IMR-90 (cell line): ENCODE measurements at regions not wholly inside any gene's neighbourhood (a gene's known extent, or its start where the extent isn't known, plus 50 kb on each side); places are given as distances from the start of the nearest gene placed in this dataset.

Experiments
- ATAC-seq: fragments of 200-7000 bp; cut with Tn5 transposase; 2 replicates; pipeline ENCODE4 v1.9.1; 2020; ENCODE audit warnings: low read depth, mild to moderate bottlenecking, moderate library complexity
- BruUV-seq: library from RNA; stranded (reverse); fragments of 400-500 nt; replicated peaks from 2 replicates; lab custom pipeline; 2021; lab: Mats Ljungman, UMichigan
- CTCF ChIA-PET: fragments of 300-600 bp; formaldehyde crosslinking; extraction: SDS; loops from one replicate; lab custom pipeline; 2021; ENCODE audit warnings: antibody characterized with exemption; lab: Yijun Ruan, JAX
- POLR2A ChIA-PET: fragments of 300-600 bp; sonication (Branson Sonifier 250); formaldehyde crosslinking; loops from one replicate; lab custom pipeline; 2022; ENCODE audit warnings: antibody characterized with exemption; ENCODE audit not compliant: unreplicated experiment; lab: Charles Lee
- DNase-seq: peaks from one replicate; pipeline ENCODE4 v3.0.0; 2013
- H2AFZ ChIP-seq: replicated peaks from 2 replicates; pipeline ENCODE3; 2013; ENCODE audit warnings: low read length, mild to moderate bottlenecking; ENCODE audit not compliant: poor library complexity
- H2AK5ac ChIP-seq: 2 replicates; pipeline ENCODE4 v1.6.1; 2013; ENCODE audit warnings: low read depth, low read length, inconsistent platforms
- H2AK9ac ChIP-seq: replicated peaks from 2 replicates; pipeline ENCODE3; 2013; ENCODE audit warnings: mild to moderate bottlenecking, low read depth, low read length, moderate library complexity; ENCODE audit not compliant: poor library complexity
- H2BK120ac ChIP-seq: 2 replicates; pipeline ENCODE4 v1.6.1; 2013; ENCODE audit warnings: low read depth, low read length, inconsistent platforms
- H2BK15ac ChIP-seq: 3 replicates; pipeline ENCODE4 v1.6.1; 2013; ENCODE audit warnings: low read depth, low read length, inconsistent platforms
- H2BK20ac ChIP-seq: 2 replicates; pipeline ENCODE4 v1.6.1; 2013; ENCODE audit warnings: low read depth, mild to moderate bottlenecking, inconsistent platforms, low read length, moderate library complexity
- H2BK5ac ChIP-seq: 2 replicates; pipeline ENCODE4 v1.6.1; 2013; ENCODE audit warnings: mild to moderate bottlenecking, low read depth, low read length, inconsistent platforms; ENCODE audit not compliant: poor library complexity, severe bottlenecking
- H3K14ac ChIP-seq: replicated peaks from 2 replicates; pipeline ENCODE4 v1.6.1; 2013; ENCODE audit warnings: low read depth, low read length, inconsistent platforms
- H3K18ac ChIP-seq: 2 replicates; pipeline ENCODE4 v1.6.1; 2013; ENCODE audit warnings: low read depth, low read length, control low read depth
- H3K23ac ChIP-seq: 2 replicates; pipeline ENCODE4 v1.6.1; 2013; ENCODE audit warnings: low read depth, low read length, inconsistent platforms
- H3K27ac ChIP-seq: 2 replicates; pipeline ENCODE4 v1.5.1; 2013; ENCODE audit warnings: mild to moderate bottlenecking, control low read depth, low read length; ENCODE audit not compliant: insufficient read depth
- H3K27me3 ChIP-seq: 2 replicates; pipeline ENCODE4 v1.6.1; 2013; ENCODE audit warnings: low read length; ENCODE audit not compliant: control insufficient read depth, insufficient read depth
- H3K36me3 ChIP-seq: 2 replicates; pipeline ENCODE4 v1.6.1; 2013; ENCODE audit warnings: low read length, mixed read lengths; ENCODE audit not compliant: control insufficient read depth, insufficient read depth
- H3K4ac ChIP-seq: 2 replicates; pipeline ENCODE4 v1.6.1; 2013; ENCODE audit warnings: low read depth, low read length, inconsistent platforms
- H3K4me1 ChIP-seq: 2 replicates; pipeline ENCODE4 v1.6.1; 2013; ENCODE audit warnings: low read length, mixed read lengths; ENCODE audit not compliant: control insufficient read depth, insufficient read depth
- H3K4me2 ChIP-seq: 2 replicates; pipeline ENCODE4 v1.6.1; 2013; ENCODE audit warnings: low read depth, mild to moderate bottlenecking, control low read depth, low read length, moderate library complexity
- H3K4me3 ChIP-seq: 2 replicates; pipeline ENCODE4 v1.5.1; 2013; ENCODE audit warnings: low read depth, mild to moderate bottlenecking, control low read depth, low read length, moderate library complexity; ENCODE audit not compliant: insufficient read depth
- H3K56ac ChIP-seq: 2 replicates; pipeline ENCODE4 v1.6.1; 2013; ENCODE audit warnings: low read length, inconsistent platforms; ENCODE audit not compliant: insufficient read depth; ENCODE audit errors: extremely low read depth
- H3K79me1 ChIP-seq, 2 experiments: 2 replicates each; pipeline ENCODE4 v1.6.1; 2013; ENCODE audit warnings: low read length in 2 of 2, inconsistent platforms in 1 of 2, low read depth in 1 of 2
- H3K9ac ChIP-seq: 2 replicates; pipeline ENCODE4 v1.6.1; 2013; ENCODE audit warnings: low read depth, low read length, control low read depth
- H3K9me1 ChIP-seq: 2 replicates; pipeline ENCODE4 v1.6.1; 2013; ENCODE audit warnings: low read length, inconsistent platforms; ENCODE audit not compliant: insufficient read depth
- H3K9me3 ChIP-seq: 2 replicates; pipeline ENCODE4 v1.6.1; 2013; ENCODE audit warnings: low read length; ENCODE audit not compliant: control insufficient read depth, insufficient read depth
- H4K20me1 ChIP-seq: 2 replicates; pipeline ENCODE4 v1.6.1; 2013; ENCODE audit warnings: low read length, inconsistent platforms; ENCODE audit not compliant: insufficient read depth
- H4K5ac ChIP-seq: 2 replicates; pipeline ENCODE4 v1.6.1; 2013; ENCODE audit warnings: mild to moderate bottlenecking, low read depth, low read length, control low read depth
- H4K8ac ChIP-seq, 2 experiments: 2 replicates each; pipeline ENCODE4 v1.6.1; 2013; ENCODE audit warnings: low read depth in 2 of 2, low read length in 2 of 2, control low read depth in 1 of 2, inconsistent platforms in 1 of 2
- H4K91ac ChIP-seq: 2 replicates; pipeline ENCODE4 v1.6.1; 2013; ENCODE audit warnings: low read depth, low read length, inconsistent platforms; ENCODE audit not compliant: insufficient read depth
- BHLHE40 ChIP-seq: fragments of 150-350 bp; IDR thresholded peaks from 2 replicates; pipeline ENCODE4 v1.6.1; 2016; ENCODE audit warnings: mild to moderate bottlenecking, low read depth, low read length
- CEBPB ChIP-seq: IDR thresholded peaks from 2 replicates; pipeline ENCODE4 v1.6.1; 2012; ENCODE audit warnings: low read depth, low read length, improper control_type of control experiment
- WGBS, 2 experiments: methylation state at CpG; one replicate each; pipeline versions ENCODE4 v1.1.5 to v1.1.7; 2013; ENCODE audit warnings: missing lambda C conversion rate in 2 of 2; ENCODE audit not compliant: insufficient read length in 1 of 2; ENCODE audit errors: extremely low coverage in 2 of 2; 5-methylcytosine and 5-hydroxymethylcytosine counted together
- dilution Hi-C: fragments of 300-500 bp; cut with HindIII; formaldehyde crosslinking; loops from one replicate; pipeline ENCODE4 v1.14.3; 2018; ENCODE audit warnings: low sequenced_read_pairs; ENCODE audit not compliant: unreplicated experiment
- in situ Hi-C: fragments of 300-500 bp; cut with MboI; formaldehyde crosslinking; loops from 3 replicates; pipeline ENCODE4 v1.14.3; 2019; ENCODE audit warnings: low sequenced_read_pairs, inconsistent platforms, mixed read lengths
- intact Hi-C: fragments of 100-400 bp; cut with micrococcal nuclease; formaldehyde crosslinking; loops from 2 replicates; pipeline ENCODE4 v1.10.0; 2022

- no peak overlapping the region for H3K23ac ChIP-seq
- dilution Hi-C loops, result no loop called here
- H3K9me1 ChIP-seq, result no peaks in the 10 kb centered on the region
- H3K4ac ChIP-seq, result no peak overlapping the region
- TF ChIP-seq CEBPB (peak; percentile 29; the same call in 1 of the 2 replicates), BHLHE40 (no peak)
- ChIA-PET CTCF (interaction anchor here (0.6 to 1.5 kb wide), 2 partner anchors 20 to 120 kb away, joined by 3 to 4 read pairs; no protein-coding TSS in a partner anchor), POLR2A (no interaction called here)
- no peak overlapping the region for H4K5ac ChIP-seq
- no peak overlapping the region for H3K9ac ChIP-seq
- H2AFZ ChIP-seq, result no peak overlapping the region
- no peak overlapping the region for H4K91ac ChIP-seq
- H2BK15ac ChIP-seq, result no peak overlapping the region
- H3K14ac ChIP-seq, result no peak overlapping the region
- no peaks in the 10 kb centered on the region for H3K9me3 ChIP-seq
- H2BK120ac ChIP-seq, result no peak overlapping the region
- no peak overlapping the region for H3K27ac ChIP-seq
- no TSS peak for BruUV-seq
- H3K18ac ChIP-seq, result no peak overlapping the region
- DNase-seq, result peak; percentile 54
- H4K20me1 ChIP-seq, result no peaks in the 10 kb centered on the region
- H3K56ac ChIP-seq, result no peak overlapping the region
- no peak overlapping the region for H4K8ac ChIP-seq
- no peak overlapping the region for H3K4me3 ChIP-seq
- H3K27me3 ChIP-seq, result no peaks in the 10 kb centered on the region
- in situ Hi-C loops, result no loop called here
- no peaks in the 10 kb centered on the region for H3K36me3 ChIP-seq
- 0% methylated on average over 1 of the region's 5 CpGs; no CpG with 5 or more reads in 1 of the 2 experiments for WGBS, 2 experiments
- no peak overlapping the region for H2AK9ac ChIP-seq
- intact Hi-C loops, result no loop called here
- peak; percentile 27 for ATAC-seq
- H2BK20ac ChIP-seq, result no peak overlapping the region
- no peaks in the 10 kb centered on the region for H3K4me1 ChIP-seq
- no peak overlapping the region for H2BK5ac ChIP-seq
- H3K79me1 ChIP-seq, result no peaks in the 10 kb centered on the region
- no peak overlapping the region for H2AK5ac ChIP-seq
- H3K4me2 ChIP-seq, result peak overlapping the region; percentile 58; the same call in 1 of the 2 replicates
These were observed 344.4 kb upstream of the PCDH9 start for GRCh38 chr13:67574320-67575233.
